ENCODE measurements at regions not wholly inside any gene's neighbourhood (a gene's known extent, or its start where the extent isn't known, plus 50 kb on each side); places are given as distances from the start of the nearest gene placed in this dataset.

GRCh38 chrX:5145957-5146356 lies 1082.7 kb downstream of the NLGN4X start:
- TF ChIP-seq POLR2A (IDR thresholded peaks at IDR 0.05) = no peak
- TF ChIP-seq, protein P1, sequence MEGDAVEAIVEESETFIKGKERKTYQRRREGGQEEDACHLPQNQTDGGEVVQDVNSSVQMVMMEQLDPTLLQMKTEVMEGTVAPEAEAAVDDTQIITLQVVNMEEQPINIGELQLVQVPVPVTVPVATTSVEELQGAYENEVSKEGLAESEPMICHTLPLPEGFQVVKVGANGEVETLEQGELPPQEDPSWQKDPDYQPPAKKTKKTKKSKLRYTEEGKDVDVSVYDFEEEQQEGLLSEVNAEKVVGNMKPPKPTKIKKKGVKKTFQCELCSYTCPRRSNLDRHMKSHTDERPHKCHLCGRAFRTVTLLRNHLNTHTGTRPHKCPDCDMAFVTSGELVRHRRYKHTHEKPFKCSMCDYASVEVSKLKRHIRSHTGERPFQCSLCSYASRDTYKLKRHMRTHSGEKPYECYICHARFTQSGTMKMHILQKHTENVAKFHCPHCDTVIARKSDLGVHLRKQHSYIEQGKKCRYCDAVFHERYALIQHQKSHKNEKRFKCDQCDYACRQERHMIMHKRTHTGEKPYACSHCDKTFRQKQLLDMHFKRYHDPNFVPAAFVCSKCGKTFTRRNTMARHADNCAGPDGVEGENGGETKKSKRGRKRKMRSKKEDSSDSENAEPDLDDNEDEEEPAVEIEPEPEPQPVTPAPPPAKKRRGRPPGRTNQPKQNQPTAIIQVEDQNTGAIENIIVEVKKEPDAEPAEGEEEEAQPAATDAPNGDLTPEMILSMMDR (IDR thresholded peaks at IDR 0.05) = no peak
